RWPE1 (cell line): ENCODE measurements at regions not wholly inside any gene's neighbourhood (a gene's known extent, or its start where the extent isn't known, plus 50 kb on each side); places are given as distances from the start of the nearest gene placed in this dataset.

ENCODE experiments used
- CTCF ChIA-PET: fragments of 350-600 bp; sonication (Branson Sonifier 250); formaldehyde crosslinking; extraction: SDS; loops from one replicate; lab custom pipeline; 2021; lab: Yijun Ruan, JAX
- POLR2A ChIA-PET: fragments of 400-600 bp; formaldehyde crosslinking; extraction: SDS; loops from one replicate; lab custom pipeline; 2020; ENCODE audit warnings: antibody characterized with exemption; ENCODE audit not compliant: low non-redundant PET; lab: Yijun Ruan, JAX
- DNase-seq: peaks from one replicate; pipeline ENCODE4 v3.0.0; 2012; ENCODE audit warnings: low spot score
- H3K27ac ChIP-seq: fragments of 450-650 bp; 2 replicates; pipeline ENCODE4 v1.5.1; 2017
- TF ChIP-seq, protein P1 (sequence below): fragments of 450-650 bp; conservative IDR thresholded peaks from 2 replicates; pipeline ENCODE4 v1.5.1; 2017; ENCODE audit warnings: low read depth, mild to moderate bottlenecking

DNA sequence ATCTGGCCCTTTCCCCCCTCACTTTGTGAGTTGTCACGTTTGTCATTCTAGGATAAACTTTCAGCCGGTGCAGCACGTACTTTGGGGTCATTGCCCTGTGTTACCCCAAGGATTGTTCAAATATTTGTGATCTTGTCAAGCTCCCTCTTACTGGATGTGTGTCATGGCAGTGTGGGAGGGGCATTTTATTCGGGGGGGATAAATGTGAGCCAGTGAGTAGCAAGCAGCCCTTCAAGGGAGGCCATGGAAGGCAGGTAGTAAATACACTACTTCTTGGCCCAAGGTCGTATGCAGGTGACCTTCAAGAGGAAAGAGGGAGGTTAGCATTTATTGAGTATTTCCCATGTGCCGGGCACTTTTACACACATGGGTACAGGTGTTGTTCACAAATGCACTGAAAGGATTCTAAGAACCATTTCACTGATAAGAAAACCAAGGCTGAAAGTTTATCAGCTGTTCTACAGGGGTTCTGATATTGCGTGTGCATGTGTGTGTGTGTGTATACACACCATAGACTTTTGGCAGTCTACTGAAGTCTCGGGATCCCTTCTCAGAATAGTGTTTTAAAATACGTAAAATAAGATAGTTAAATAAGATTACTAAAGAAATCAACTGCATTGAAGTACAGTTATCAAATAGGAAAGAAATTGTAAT lies 410.3 kb upstream of the TBX3 start:
- no peak for DNase-seq
- ChIA-PET CTCF (no interaction called here), POLR2A (no interaction called here)
- H3K27ac ChIP-seq: no peak overlapping the region
- TF ChIP-seq, protein P1, sequence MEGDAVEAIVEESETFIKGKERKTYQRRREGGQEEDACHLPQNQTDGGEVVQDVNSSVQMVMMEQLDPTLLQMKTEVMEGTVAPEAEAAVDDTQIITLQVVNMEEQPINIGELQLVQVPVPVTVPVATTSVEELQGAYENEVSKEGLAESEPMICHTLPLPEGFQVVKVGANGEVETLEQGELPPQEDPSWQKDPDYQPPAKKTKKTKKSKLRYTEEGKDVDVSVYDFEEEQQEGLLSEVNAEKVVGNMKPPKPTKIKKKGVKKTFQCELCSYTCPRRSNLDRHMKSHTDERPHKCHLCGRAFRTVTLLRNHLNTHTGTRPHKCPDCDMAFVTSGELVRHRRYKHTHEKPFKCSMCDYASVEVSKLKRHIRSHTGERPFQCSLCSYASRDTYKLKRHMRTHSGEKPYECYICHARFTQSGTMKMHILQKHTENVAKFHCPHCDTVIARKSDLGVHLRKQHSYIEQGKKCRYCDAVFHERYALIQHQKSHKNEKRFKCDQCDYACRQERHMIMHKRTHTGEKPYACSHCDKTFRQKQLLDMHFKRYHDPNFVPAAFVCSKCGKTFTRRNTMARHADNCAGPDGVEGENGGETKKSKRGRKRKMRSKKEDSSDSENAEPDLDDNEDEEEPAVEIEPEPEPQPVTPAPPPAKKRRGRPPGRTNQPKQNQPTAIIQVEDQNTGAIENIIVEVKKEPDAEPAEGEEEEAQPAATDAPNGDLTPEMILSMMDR: no peak

DNA sequence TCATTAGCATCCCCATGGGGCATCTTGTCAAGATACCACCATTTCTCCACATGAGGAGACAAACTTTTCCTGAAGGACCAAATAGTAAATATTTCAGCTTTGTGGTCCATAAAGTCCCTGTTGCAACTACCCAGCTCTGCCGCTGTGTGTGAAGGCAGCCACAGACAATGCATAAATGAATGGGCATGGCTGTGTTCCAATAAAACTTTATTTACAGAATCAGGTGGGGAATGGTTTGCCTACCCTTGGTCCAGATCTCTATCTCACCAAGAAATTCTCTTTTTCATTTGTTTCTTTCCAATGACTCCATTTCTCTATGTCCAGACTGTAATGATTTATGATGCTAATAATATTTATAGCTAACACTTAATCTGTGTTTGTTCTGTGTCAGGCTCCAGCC lies 409.3 kb upstream of the TBX3 start:
- TF ChIP-seq, protein P1: no peak
- no peak overlapping the region for H3K27ac ChIP-seq
- no peak for DNase-seq
- ChIA-PET CTCF (interaction anchor here (0.6 kb wide), 1 partner anchor 66 kb away, joined by 3 read pairs; no protein-coding TSS in a partner anchor), POLR2A (no interaction called here)

DNA sequence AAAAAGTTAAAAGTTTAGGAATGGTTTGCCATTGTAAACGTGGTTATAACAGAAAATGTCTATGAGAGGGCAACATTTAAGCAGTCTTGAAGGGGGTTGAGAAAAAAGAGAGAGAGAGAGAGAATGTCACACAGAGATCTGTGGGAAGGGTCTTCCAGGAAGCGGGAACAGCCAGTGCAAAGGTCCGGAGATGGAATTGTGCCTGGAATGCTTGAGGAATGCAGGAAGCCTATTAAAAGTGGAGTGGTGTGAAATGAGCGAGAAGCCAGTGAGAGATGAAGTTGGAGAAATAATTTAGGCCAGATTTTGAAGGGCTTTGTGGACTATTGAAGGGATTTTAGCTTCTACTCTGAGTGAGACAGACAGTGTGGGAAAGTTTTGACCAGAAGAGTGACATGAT lies 406.8 kb upstream of the TBX3 start:
- POLR2A ChIA-PET: no interaction called here
- H3K27ac ChIP-seq: no peak overlapping the region
- TF ChIP-seq, protein P1: no peak
- CTCF ChIA-PET: no interaction called here
- no peak for DNase-seq

DNA sequence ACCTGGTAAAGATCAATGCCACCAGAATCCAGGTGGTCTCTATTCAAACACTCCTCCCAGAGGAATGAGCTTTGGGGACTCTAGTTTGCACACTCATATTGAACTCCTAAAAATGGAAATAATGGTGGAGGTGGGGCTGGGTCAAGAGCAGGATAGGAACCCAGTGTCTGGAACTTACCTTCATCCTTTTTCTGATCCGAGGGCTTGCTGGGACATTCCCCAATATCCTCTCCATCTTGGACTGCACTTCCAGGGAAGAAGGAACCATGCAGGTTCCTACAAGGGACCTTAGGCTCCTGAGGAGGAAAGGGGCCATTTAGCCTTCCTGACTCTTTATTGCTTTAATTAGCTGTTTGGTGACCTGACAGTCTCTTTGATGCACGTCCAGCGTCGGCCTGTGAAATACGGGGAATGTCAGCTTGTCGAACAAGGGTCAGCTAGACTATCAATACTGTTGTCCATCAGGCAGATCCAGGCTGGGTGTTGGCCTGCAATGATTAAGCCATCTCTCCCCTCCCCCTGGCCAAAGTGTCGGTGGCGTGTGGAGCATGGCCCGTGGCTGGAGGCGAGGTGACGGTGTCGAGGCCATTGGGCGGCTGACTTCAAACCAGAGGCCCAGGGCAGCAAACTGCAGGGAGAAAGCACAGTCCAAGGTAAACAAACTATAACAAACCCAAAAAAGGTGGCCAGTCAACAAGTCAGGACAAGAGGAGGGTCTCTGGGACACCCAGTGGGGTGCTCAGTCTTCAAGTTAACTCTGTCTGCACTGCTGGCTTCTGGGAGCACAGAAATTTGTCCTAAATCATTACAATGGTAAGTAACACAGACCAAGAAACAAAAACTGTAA lies 405.2 kb upstream of the TBX3 start:
- CTCF ChIA-PET: no interaction called here

DNA sequence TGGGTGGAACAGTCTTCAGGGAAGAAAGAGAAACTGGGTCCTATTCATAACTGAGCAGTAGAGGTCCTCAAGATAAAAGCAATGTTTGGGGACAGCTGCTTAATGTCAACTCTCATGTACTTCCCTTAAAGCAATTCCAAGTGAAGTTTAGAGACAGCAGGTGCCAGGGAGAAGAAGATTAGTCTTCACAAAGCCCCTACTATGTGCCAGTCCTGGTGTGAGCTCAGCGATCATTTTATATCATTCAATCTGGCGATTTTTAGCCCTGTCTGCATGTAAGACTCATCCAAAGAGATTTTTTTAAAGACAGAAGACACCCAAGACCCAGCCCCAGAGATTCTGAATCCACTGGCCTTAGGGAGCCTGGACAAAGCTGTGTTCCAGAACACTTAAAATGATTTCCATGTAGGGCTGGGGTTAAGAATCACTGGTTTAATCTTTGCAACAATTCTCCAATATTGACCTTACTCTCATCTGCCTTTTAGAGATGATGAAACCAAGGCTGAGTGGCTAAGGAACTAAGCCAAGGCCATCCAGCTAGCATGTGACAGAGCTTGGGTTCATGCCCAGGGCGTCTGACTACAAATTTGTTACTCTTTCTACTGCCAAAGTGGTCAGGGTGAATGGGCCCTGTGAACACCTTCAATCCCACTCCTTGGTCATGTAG lies 404.5 kb upstream of the TBX3 start:
- DNase-seq: no peak
- CTCF ChIA-PET: no interaction called here
- TF ChIP-seq, protein P1: no peak
- no peak overlapping the region for H3K27ac ChIP-seq
- POLR2A ChIA-PET: no interaction called here

More for the DNA sequence above, 405.2 kb upstream of the TBX3 start:
- TF ChIP-seq, protein P1: no peak
- no peak for DNase-seq
- POLR2A ChIA-PET: no interaction called here
- no peak overlapping the region for H3K27ac ChIP-seq

DNA sequence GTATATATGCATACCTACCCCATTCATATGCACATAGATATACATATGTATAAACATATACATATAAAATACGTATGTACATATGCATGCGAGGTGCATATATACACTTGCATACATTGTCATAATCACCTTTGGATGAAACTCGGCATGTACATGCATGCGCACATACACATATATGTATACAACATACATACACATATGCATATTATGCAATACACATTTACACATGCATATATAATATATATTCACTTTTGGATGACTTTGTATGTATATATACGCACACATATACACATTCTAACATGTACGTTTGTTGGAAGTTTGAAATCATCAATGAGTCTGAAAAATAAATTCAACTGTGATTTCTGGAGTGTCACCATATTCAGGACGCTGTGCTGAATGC lies 401.6 kb upstream of the TBX3 start:
- POLR2A ChIA-PET: no interaction called here
- no peak for DNase-seq
- TF ChIP-seq, protein P1: no peak
- CTCF ChIA-PET: no interaction called here
- no peak overlapping the region for H3K27ac ChIP-seq
